ENCODE measurements at regions not wholly inside any gene's neighbourhood (a gene's known extent, or its start where the extent isn't known, plus 50 kb on each side); places are given as distances from the start of the nearest gene placed in this dataset.
"Not testable (repeated sequence)": the region's sequence is repeated elsewhere in the genome, so short reads cannot be mapped to it uniquely, and the experiment has no call there.

- Histone ChIP-seq H3K4me3 (no peak overlapping the region), H3K9me3 (no peaks in the 10 kb centered on the region), H3K27me3 (no peaks in the 10 kb centered on the region), H3K36me3 (replicated peaks in 1 of 2; ENCODE audit: insufficient read depth in 1 of 2, low read depth in 2 of 2) (no peaks in the 10 kb centered on the region), H3K27ac (no peak overlapping the region), H3K4me1 (no peaks in the 10 kb centered on the region)
- DNase-seq, result no peak
- intact Hi-C loops (cut with DNase I), result no loop called here
- no peak for ATAC-seq
- 70 to 75% methylated on average over 4 of the region's 4 CpGs for WGBS, 2 donors
- TF ChIP-seq CTCF (IDR thresholded peaks at IDR 0.05) (no peak), POLR2A (IDR thresholded peaks at IDR 0.05) (no peak)
Observed at GRCh38 chr13:42492372-42492920, 81.5 kb upstream of the TNFSF11 start.

GRCh38 chr13:42494157-42494556 is 79.8 kb upstream of the TNFSF11 start:
- no peaks in the 10 kb centered on the region for H3K9me3 ChIP-seq
- H3K36me3 ChIP-seq (replicated peaks in 1 of 2; ENCODE audit: insufficient read depth in 1 of 2, low read depth in 2 of 2), result no peaks in the 10 kb centered on the region
- WGBS, 2 donors, result 60 to 68% methylated on average over 3 of the region's 3 CpGs
- H3K27ac ChIP-seq, result no peak overlapping the region
- TF ChIP-seq POLR2A (IDR thresholded peaks at IDR 0.05), result no peak
- TF ChIP-seq CTCF (IDR thresholded peaks at IDR 0.05), result no peak
- no peak for DNase-seq
- H3K27me3 ChIP-seq, result no peaks in the 10 kb centered on the region
- H3K4me3 ChIP-seq, result no peak overlapping the region
- no peak for ATAC-seq
- intact Hi-C loops (cut with DNase I), result no loop called here
- H3K4me1 ChIP-seq, result no peaks in the 10 kb centered on the region

GRCh38 chr13:42495255-42495654 is 78.7 kb upstream of the TNFSF11 start:
- DNase-seq (no peak), ATAC-seq (no peak)
- intact Hi-C loops (cut with DNase I), result no loop called here
- Histone ChIP-seq H3K27me3 (no peaks in the 10 kb centered on the region), H3K4me3 (no peak overlapping the region), H3K36me3 (replicated peaks in 1 of 2; ENCODE audit: insufficient read depth in 1 of 2, low read depth in 2 of 2) (no peaks in the 10 kb centered on the region), H3K4me1 (no peaks in the 10 kb centered on the region), H3K27ac (no peak overlapping the region), H3K9me3 (no peaks in the 10 kb centered on the region)
- TF ChIP-seq CTCF (IDR thresholded peaks at IDR 0.05) (no peak), POLR2A (IDR thresholded peaks at IDR 0.05) (no peak)

- Histone ChIP-seq H3K4me3 (no peak overlapping the region), H3K4me1 (no peaks in the 10 kb centered on the region), H3K36me3 (replicated peaks in 1 of 2; ENCODE audit: insufficient read depth in 1 of 2, low read depth in 2 of 2) (no peaks in the 10 kb centered on the region), H3K9me3 (no peaks in the 10 kb centered on the region), H3K27ac (no peak overlapping the region), H3K27me3 (no peaks in the 10 kb centered on the region)
- TF ChIP-seq POLR2A (IDR thresholded peaks at IDR 0.05), result no peak
- TF ChIP-seq CTCF (IDR thresholded peaks at IDR 0.05), result no peak
- DNase-seq (no peak), ATAC-seq (no peak)
- intact Hi-C loops (cut with DNase I), result no loop called here
- 62 to 69% methylated on average over 7 of the region's 7 CpGs for WGBS, 2 donors
Observed at GRCh38 chr13:42495751-42496150, 78.2 kb upstream of the TNFSF11 start.

GRCh38 chr13:42496926-42497554 is 76.9 kb upstream of the TNFSF11 start:
- DNase-seq; H3K27ac ChIP-seq; H3K4me1 ChIP-seq; H3K36me3 ChIP-seq (replicated peaks in 1 of 2; ENCODE audit: insufficient read depth in 1 of 2, low read depth in 2 of 2); ATAC-seq; intact Hi-C loops (cut with DNase I); H3K4me3 ChIP-seq; H3K9me3 ChIP-seq; H3K27me3 ChIP-seq: not testable (repeated sequence)
- WGBS, 2 donors, result 77 to 85% methylated on average over 10 of the region's 10 CpGs
